Sigmoid colon (tissue), 4 donors: ENCODE measurements at regions not wholly inside any gene's neighbourhood (a gene's known extent, or its start where the extent isn't known, plus 50 kb on each side); places are given as distances from the start of the nearest gene placed in this dataset.

Source experiments
- CTCF ChIP-seq, 4 experiments: fragments of 450-650 bp in 3 of 4; fragments of 200-600 bp in 1 of 4; IDR thresholded peaks; one replicate each; pipeline ENCODE4 v1.5.1; 2016 to 2019; ENCODE audit warnings: antibody characterized with exemption in 4 of 4, mild to moderate bottlenecking in 3 of 4, moderate library complexity in 2 of 4
- EP300 ChIP-seq, 4 donors: sonication (generic); formaldehyde crosslinking; IDR thresholded peaks; one replicate each; pipeline ENCODE4 v1.6.1; 2017; ENCODE audit warnings: antibody characterized with exemption in 4 of 4
- POLR2A ChIP-seq, 2 donors: fragments of 450-650 bp; IDR thresholded peaks; one replicate each; pipeline ENCODE4 v1.6.1; 2016; ENCODE audit warnings: antibody characterized with exemption in 2 of 2, mild to moderate bottlenecking in 2 of 2, moderate library complexity in 2 of 2
- POLR2AphosphoS5 ChIP-seq, 4 donors: sonication (generic); formaldehyde crosslinking; IDR thresholded peaks; one replicate each; pipeline ENCODE4 v1.6.1; 2017; ENCODE audit warnings: antibody characterized with exemption in 4 of 4

GRCh38 chr19:30106417-30107095, 164.5 kb downstream of the URI1 start:
- TF ChIP-seq CTCF (IDR thresholded peaks at IDR 0.05) (no peak), POLR2A (IDR thresholded peaks at IDR 0.05) (no peak), EP300 (IDR thresholded peaks at IDR 0.05) (no peak), POLR2AphosphoS5 (IDR thresholded peaks at IDR 0.05) (no peak)
